GM12878 (cell line): ENCODE measurements at regions not wholly inside any gene's neighbourhood (a gene's known extent, or its start where the extent isn't known, plus 50 kb on each side); places are given as distances from the start of the nearest gene placed in this dataset.

Source experiments
- ATF3 ChIP-seq: IDR thresholded peaks from 2 replicates; pipeline ENCODE4 v1.6.1; 2011; ENCODE audit warnings: low read depth, mild to moderate bottlenecking, low read length, moderate library complexity, borderline replicate concordance; ENCODE audit errors: extremely low read depth
- CHD1 ChIP-seq: IDR thresholded peaks from 2 replicates; pipeline ENCODE4 v1.6.1; 2012; ENCODE audit warnings: low read depth, low read length, improper control_type of control experiment
- CTCF ChIP-seq, 3 experiments: IDR thresholded peaks in 2 of 3; conservative IDR thresholded peaks in 1 of 3; 2 replicates each; pipeline ENCODE4 v1.5.1; 2011; ENCODE audit warnings: low read depth in 3 of 3, low read length in 3 of 3, mild to moderate bottlenecking in 3 of 3, control low read depth in 2 of 3, moderate library complexity in 2 of 3, inconsistent platforms in 1 of 3, mixed read lengths in 1 of 3; ENCODE audit not compliant: control insufficient read depth in 2 of 3, insufficient read depth in 1 of 3; ENCODE audit errors: extremely low read depth in 1 of 3
- MAX ChIP-seq: IDR thresholded peaks from 2 replicates; pipeline ENCODE4 v1.6.1; 2012; ENCODE audit warnings: low read depth, low read length, improper control_type of control experiment
- POLR2A ChIP-seq: IDR thresholded peaks from 2 replicates; pipeline ENCODE4 v1.6.1; 2011; ENCODE audit warnings: low read depth, mild to moderate bottlenecking, low read length
- POLR2AphosphoS5 ChIP-seq: IDR thresholded peaks from 2 replicates; pipeline ENCODE4 v1.6.1; 2011; ENCODE audit warnings: mild to moderate bottlenecking, low read length, inconsistent platforms
- POU2F2 ChIP-seq: IDR thresholded peaks from 3 replicates; pipeline ENCODE4 v1.6.1; 2011; ENCODE audit warnings: low read depth, mild to moderate bottlenecking, low read length, borderline replicate concordance
- RAD21 ChIP-seq: IDR thresholded peaks from 2 replicates; pipeline ENCODE4 v1.6.1; 2011; ENCODE audit warnings: mild to moderate bottlenecking, low read depth, low read length, moderate library complexity; ENCODE audit not compliant: insufficient read depth
- TCF3 ChIP-seq: IDR thresholded peaks from 2 replicates; pipeline ENCODE4 v1.6.1; 2012; ENCODE audit warnings: low read depth, mild to moderate bottlenecking, low read length, borderline replicate concordance; ENCODE audit not compliant: insufficient read depth
- YY1 ChIP-seq: IDR thresholded peaks from 2 replicates; pipeline ENCODE4 v1.6.1; 2011; ENCODE audit warnings: low read depth, mild to moderate bottlenecking, low read length

- TF ChIP-seq CTCF (IDR thresholded peaks at IDR 0.05 in 2 of 3, conservative IDR thresholded peaks at IDR 0.05 in 1 of 3; ENCODE audit: control insufficient read depth in 2 of 3, extremely low read depth in 1 of 3, insufficient read depth in 1 of 3, low read depth in 3 of 3, low read length in 3 of 3) (no peak), TCF3 (no peak), POLR2A (no peak), ATF3 (no peak), POU2F2 (no peak), CHD1 (no peak), MAX (no peak), POLR2AphosphoS5 (no peak), YY1 (no peak), RAD21 (no peak)
Observed at GRCh38 chr3:135895734-135896121, 69.8 kb upstream of the PPP2R3A start.
